ENCODE measurements at regions not wholly inside any gene's neighbourhood (a gene's known extent, or its start where the extent isn't known, plus 50 kb on each side); places are given as distances from the start of the nearest gene placed in this dataset.

DNA sequence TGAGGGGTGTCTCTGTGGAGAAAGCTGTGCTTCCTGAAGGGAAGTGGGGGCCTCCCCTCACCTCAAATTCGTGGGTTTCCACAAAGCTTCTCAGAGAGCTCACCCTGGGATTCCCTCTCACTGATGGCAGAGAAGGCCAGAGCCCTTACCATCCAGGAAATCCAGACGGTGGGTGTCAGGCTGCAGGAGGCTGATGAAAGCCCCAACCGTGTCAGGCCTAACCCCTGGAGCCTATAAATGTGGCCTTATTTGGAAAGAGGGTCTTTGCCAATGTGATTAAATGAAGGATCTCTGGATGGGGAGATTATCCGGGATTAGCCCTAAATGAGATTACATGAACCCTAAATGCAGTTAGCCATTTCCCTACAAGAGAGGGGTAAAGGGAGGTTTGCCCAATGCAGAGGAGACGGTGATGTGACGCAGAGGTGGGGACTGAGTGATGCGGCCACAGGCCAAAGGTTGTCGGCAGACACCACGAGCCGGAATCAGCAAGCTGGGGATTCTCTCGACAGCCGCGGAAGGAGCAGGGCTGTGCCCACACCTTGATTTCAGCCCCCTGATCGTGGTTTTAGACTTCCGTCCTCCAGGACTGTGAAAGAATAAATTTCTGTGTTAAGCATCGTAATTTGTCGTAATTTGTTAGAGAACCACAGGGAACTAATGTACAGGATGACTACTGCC is 82.6 kb downstream of the TOMM20 start:
- TF ChIP-seq FOXM1 (IDR thresholded peaks at IDR 0.05; ENCODE audit: low read depth) = no peak
- TF ChIP-seq SMC3 (IDR thresholded peaks at IDR 0.05; ENCODE audit: low read depth, low read length) = no peak
- TF ChIP-seq, protein P1, sequence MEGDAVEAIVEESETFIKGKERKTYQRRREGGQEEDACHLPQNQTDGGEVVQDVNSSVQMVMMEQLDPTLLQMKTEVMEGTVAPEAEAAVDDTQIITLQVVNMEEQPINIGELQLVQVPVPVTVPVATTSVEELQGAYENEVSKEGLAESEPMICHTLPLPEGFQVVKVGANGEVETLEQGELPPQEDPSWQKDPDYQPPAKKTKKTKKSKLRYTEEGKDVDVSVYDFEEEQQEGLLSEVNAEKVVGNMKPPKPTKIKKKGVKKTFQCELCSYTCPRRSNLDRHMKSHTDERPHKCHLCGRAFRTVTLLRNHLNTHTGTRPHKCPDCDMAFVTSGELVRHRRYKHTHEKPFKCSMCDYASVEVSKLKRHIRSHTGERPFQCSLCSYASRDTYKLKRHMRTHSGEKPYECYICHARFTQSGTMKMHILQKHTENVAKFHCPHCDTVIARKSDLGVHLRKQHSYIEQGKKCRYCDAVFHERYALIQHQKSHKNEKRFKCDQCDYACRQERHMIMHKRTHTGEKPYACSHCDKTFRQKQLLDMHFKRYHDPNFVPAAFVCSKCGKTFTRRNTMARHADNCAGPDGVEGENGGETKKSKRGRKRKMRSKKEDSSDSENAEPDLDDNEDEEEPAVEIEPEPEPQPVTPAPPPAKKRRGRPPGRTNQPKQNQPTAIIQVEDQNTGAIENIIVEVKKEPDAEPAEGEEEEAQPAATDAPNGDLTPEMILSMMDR (IDR thresholded peaks at IDR 0.05) = no peak
- TF ChIP-seq, protein P2, sequence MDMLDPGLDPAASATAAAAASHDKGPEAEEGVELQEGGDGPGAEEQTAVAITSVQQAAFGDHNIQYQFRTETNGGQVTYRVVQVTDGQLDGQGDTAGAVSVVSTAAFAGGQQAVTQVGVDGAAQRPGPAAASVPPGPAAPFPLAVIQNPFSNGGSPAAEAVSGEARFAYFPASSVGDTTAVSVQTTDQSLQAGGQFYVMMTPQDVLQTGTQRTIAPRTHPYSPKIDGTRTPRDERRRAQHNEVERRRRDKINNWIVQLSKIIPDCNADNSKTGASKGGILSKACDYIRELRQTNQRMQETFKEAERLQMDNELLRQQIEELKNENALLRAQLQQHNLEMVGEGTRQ (IDR thresholded peaks at IDR 0.05; ENCODE audit: borderline replicate concordance, low read depth, low read length) = no peak
- TF ChIP-seq POLR2AphosphoS5 (IDR thresholded peaks at IDR 0.05; ENCODE audit: low read depth, low read length) = no peak
- TF ChIP-seq, protein P3, sequence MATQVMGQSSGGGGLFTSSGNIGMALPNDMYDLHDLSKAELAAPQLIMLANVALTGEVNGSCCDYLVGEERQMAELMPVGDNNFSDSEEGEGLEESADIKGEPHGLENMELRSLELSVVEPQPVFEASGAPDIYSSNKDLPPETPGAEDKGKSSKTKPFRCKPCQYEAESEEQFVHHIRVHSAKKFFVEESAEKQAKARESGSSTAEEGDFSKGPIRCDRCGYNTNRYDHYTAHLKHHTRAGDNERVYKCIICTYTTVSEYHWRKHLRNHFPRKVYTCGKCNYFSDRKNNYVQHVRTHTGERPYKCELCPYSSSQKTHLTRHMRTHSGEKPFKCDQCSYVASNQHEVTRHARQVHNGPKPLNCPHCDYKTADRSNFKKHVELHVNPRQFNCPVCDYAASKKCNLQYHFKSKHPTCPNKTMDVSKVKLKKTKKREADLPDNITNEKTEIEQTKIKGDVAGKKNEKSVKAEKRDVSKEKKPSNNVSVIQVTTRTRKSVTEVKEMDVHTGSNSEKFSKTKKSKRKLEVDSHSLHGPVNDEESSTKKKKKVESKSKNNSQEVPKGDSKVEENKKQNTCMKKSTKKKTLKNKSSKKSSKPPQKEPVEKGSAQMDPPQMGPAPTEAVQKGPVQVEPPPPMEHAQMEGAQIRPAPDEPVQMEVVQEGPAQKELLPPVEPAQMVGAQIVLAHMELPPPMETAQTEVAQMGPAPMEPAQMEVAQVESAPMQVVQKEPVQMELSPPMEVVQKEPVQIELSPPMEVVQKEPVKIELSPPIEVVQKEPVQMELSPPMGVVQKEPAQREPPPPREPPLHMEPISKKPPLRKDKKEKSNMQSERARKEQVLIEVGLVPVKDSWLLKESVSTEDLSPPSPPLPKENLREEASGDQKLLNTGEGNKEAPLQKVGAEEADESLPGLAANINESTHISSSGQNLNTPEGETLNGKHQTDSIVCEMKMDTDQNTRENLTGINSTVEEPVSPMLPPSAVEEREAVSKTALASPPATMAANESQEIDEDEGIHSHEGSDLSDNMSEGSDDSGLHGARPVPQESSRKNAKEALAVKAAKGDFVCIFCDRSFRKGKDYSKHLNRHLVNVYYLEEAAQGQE (IDR thresholded peaks at IDR 0.05; ENCODE audit: low read depth, low read length) = no peak
- no peak for TF ChIP-seq NRF1 (IDR thresholded peaks at IDR 0.05; ENCODE audit: low read depth, low read length)
- no peak for TF ChIP-seq EZH2phosphoT487 (IDR thresholded peaks at IDR 0.05; ENCODE audit: borderline replicate concordance, low read depth)

Data from SK-N-SH (cell line).